ENCODE measurements at regions not wholly inside any gene's neighbourhood (a gene's known extent, or its start where the extent isn't known, plus 50 kb on each side); places are given as distances from the start of the nearest gene placed in this dataset.

- Histone ChIP-seq H3K36me3 (replicated peaks in 1 of 2; ENCODE audit: control insufficient read depth in 1 of 2, insufficient read depth in 2 of 2, low read length in 2 of 2) (no peaks in the 10 kb centered on the region), H2AFZ (ENCODE audit: low read length) (no peak overlapping the region), H3K9ac (ENCODE audit: insufficient read depth, low read depth, low read length) (no peak overlapping the region), H3K9me3 (ENCODE audit: low read length) (peaks cover 15% of the 10 kb centered on the region), H3K4me2 (ENCODE audit: low read depth, low read length) (no peak overlapping the region), H3K79me2 (ENCODE audit: insufficient read depth, low read length) (no peaks in the 10 kb centered on the region), H3K27ac (ENCODE audit: extremely low read length, insufficient read depth, low read length) (no peak overlapping the region), H4K20me1 (ENCODE audit: insufficient read depth, low read length) (no peaks in the 10 kb centered on the region), H3K4me1 (ENCODE audit: insufficient read depth, low read length) (no peaks in the 10 kb centered on the region), H3K27me3 (ENCODE audit: control insufficient read depth in 1 of 2, insufficient read depth in 2 of 2, low read length in 2 of 2) (no peaks in the 10 kb centered on the region), H3K4me3 (replicated peaks in 1 of 3; ENCODE audit: insufficient read depth in 1 of 3, low read depth in 2 of 3, low read length in 3 of 3) (no peak overlapping the region)
- FAIRE-seq: no peak
- no peak for DNase-seq (ENCODE audit: low spot score)
- ChIA-PET CTCF (ENCODE audit: low intra/inter-chr PET ratio, low total read pairs) (no interaction called here), POLR2A (no interaction called here)
- ATAC-seq: no peak
- 0% methylated on average over 1 of the region's 1 CpG for WGBS (ENCODE audit: low lambda C conversion rate)
- in situ Hi-C loops (cut with HindIII; ENCODE audit: extremely low pct_ligation_motif_present, low pct_unique_long_range_greater_than_20kb): no loop called here
- TF ChIP-seq ZBTB14 (CRISPR knock-in tag; IDR thresholded peaks at IDR 0.05): no peak
- TF ChIP-seq TRIM22 (IDR thresholded peaks at IDR 0.05): no peak
- no peak for TF ChIP-seq ZNF383 (CRISPR knock-in tag; IDR thresholded peaks at IDR 0.05; ENCODE audit: borderline replicate concordance)
- no peak for TF ChIP-seq IRF9 (CRISPR knock-in tag; IDR thresholded peaks at IDR 0.05; ENCODE audit: borderline replicate concordance)
- no peak for TF ChIP-seq LBX2 (CRISPR knock-in tag; IDR thresholded peaks at IDR 0.05; ENCODE audit: borderline replicate concordance)
- TF ChIP-seq MAFK (conservative IDR thresholded peaks at IDR 0.05 in 1 of 2, IDR thresholded peaks at IDR 0.05 in 1 of 2; ENCODE audit: low read length in 2 of 2): no peak
- TF ChIP-seq PCBP2 (optimal IDR thresholded peaks at IDR 0.05; ENCODE audit: low read depth, low read length, poor library complexity, severe bottlenecking): no peak
- TF ChIP-seq ARID3A (IDR thresholded peaks at IDR 0.05; ENCODE audit: low read depth, low read length): no peak
- intact Hi-C loops (cut with micrococcal nuclease; ENCODE audit: unreplicated experiment): no loop called here
- no TSS peak for BruUV-seq (replicated peaks)
Measured at GRCh38 chr11:38131535-38131934, 1533.5 kb upstream of the RAG2 start.

Data from HepG2 (cell line).